ENCODE measurements at regions not wholly inside any gene's neighbourhood (a gene's known extent, or its start where the extent isn't known, plus 50 kb on each side); places are given as distances from the start of the nearest gene placed in this dataset.

GRCh38 chr6:98579079-98579478, 255.3 kb upstream of the POU3F2 start:
- H3F3A ChIP-seq (ENCODE audit: low read depth): no peaks in the 10 kb centered on the region
- H2AFZ ChIP-seq (replicated peaks): no peak overlapping the region
- no peak overlapping the region for H3K27ac Mint-ChIP-seq
- no peaks in the 10 kb centered on the region for H3K9me3 Mint-ChIP-seq
- H3K4me3 ChIP-seq: no peak overlapping the region
- no peaks in the 10 kb centered on the region for H3K79me2 ChIP-seq (ENCODE audit: low read depth)
- no peak overlapping the region for H3K4me2 ChIP-seq
- H3K9me3 ChIP-seq (ENCODE audit: low read depth): no peaks in the 10 kb centered on the region
- H3K4me1 Mint-ChIP-seq: peaks cover 28% of the 10 kb centered on the region
- H4K20me1 ChIP-seq (ENCODE audit: low read depth): no peaks in the 10 kb centered on the region
- TF ChIP-seq, protein P1, sequence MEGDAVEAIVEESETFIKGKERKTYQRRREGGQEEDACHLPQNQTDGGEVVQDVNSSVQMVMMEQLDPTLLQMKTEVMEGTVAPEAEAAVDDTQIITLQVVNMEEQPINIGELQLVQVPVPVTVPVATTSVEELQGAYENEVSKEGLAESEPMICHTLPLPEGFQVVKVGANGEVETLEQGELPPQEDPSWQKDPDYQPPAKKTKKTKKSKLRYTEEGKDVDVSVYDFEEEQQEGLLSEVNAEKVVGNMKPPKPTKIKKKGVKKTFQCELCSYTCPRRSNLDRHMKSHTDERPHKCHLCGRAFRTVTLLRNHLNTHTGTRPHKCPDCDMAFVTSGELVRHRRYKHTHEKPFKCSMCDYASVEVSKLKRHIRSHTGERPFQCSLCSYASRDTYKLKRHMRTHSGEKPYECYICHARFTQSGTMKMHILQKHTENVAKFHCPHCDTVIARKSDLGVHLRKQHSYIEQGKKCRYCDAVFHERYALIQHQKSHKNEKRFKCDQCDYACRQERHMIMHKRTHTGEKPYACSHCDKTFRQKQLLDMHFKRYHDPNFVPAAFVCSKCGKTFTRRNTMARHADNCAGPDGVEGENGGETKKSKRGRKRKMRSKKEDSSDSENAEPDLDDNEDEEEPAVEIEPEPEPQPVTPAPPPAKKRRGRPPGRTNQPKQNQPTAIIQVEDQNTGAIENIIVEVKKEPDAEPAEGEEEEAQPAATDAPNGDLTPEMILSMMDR (IDR thresholded peaks at IDR 0.05): no peak
- TF ChIP-seq EZH2phosphoT487 (IDR thresholded peaks at IDR 0.05) (no peak), EZH2 (IDR thresholded peaks at IDR 0.05) (no peak)
- no peaks in the 10 kb centered on the region for H3K27me3 ChIP-seq
- H3K36me3 Mint-ChIP-seq: no peaks in the 10 kb centered on the region
- no peak for DNase-seq (ENCODE audit: low spot score)
- H3K9ac ChIP-seq: no peak overlapping the region
- peaks cover 2% of the 10 kb centered on the region for H3K27me3 Mint-ChIP-seq (ENCODE audit: insufficient read depth, low read depth)
- no peaks in the 10 kb centered on the region for H3K36me3 ChIP-seq
- peaks cover 12% of the 10 kb centered on the region for H3K4me1 ChIP-seq
- H3K4me3 Mint-ChIP-seq: no peak overlapping the region
- no peak overlapping the region for H3K27ac ChIP-seq

GRCh38 chr6:98579941-98580340, 254.4 kb upstream of the POU3F2 start:
- no peak overlapping the region for H3K27ac Mint-ChIP-seq

DNA sequence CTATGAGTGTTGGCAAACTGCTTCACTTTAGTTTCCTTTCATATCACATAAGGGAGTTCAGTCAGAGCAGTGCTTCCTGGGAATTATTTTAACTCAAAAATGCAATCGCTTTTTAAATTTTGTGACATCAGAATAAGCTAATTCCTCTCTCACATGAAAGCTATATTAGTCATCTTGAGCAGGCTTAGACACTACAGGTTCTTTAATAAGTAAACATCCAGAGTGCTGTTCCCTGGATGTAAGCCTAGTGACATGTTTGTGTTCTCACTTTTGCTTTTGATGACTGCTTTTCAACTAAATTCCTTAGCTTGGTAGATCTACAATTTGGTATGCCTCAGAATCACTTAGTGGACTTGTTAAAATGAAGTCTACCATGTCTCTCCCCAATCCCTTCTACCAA, 252.7 kb upstream of the POU3F2 start:
- H3K9ac ChIP-seq: no peak overlapping the region
- Mint-ChIP-seq H3K4me3 (no peak overlapping the region), H3K27ac (no peak overlapping the region), H3K4me1 (peaks cover 14% of the 10 kb centered on the region), H3K27me3 (ENCODE audit: insufficient read depth, low read depth) (peaks cover 2% of the 10 kb centered on the region), H3K9me3 (no peaks in the 10 kb centered on the region), H3K36me3 (no peaks in the 10 kb centered on the region)
- H3K9me3 ChIP-seq (ENCODE audit: low read depth): no peaks in the 10 kb centered on the region
- no peak overlapping the region for H3K4me3 ChIP-seq
- H3K36me3 ChIP-seq: no peaks in the 10 kb centered on the region
- no peak for DNase-seq (ENCODE audit: low spot score)
- no peak overlapping the region for H3K4me2 ChIP-seq
- H3F3A ChIP-seq (ENCODE audit: low read depth): no peaks in the 10 kb centered on the region
- H3K27ac ChIP-seq: no peak overlapping the region
- no peaks in the 10 kb centered on the region for H3K79me2 ChIP-seq (ENCODE audit: low read depth)
- H3K27me3 ChIP-seq: no peaks in the 10 kb centered on the region
- no peaks in the 10 kb centered on the region for H4K20me1 ChIP-seq (ENCODE audit: low read depth)
- H3K4me1 ChIP-seq: peaks cover 12% of the 10 kb centered on the region
- TF ChIP-seq EZH2phosphoT487 (IDR thresholded peaks at IDR 0.05) (no peak), EZH2 (IDR thresholded peaks at IDR 0.05) (no peak)
- TF ChIP-seq, protein P1 (IDR thresholded peaks at IDR 0.05): no peak
- no peak overlapping the region for H2AFZ ChIP-seq (replicated peaks)

More at GRCh38 chr6:98579941-98580340, 254.4 kb upstream of the POU3F2 start:
- Histone ChIP-seq H3K9ac (no peak overlapping the region), H3K4me2 (no peak overlapping the region), H3K27ac (no peak overlapping the region), H3F3A (ENCODE audit: low read depth) (no peaks in the 10 kb centered on the region), H2AFZ (replicated peaks) (no peak overlapping the region), H4K20me1 (ENCODE audit: low read depth) (no peaks in the 10 kb centered on the region), H3K4me3 (no peak overlapping the region), H3K4me1 (peaks cover 12% of the 10 kb centered on the region), H3K27me3 (no peaks in the 10 kb centered on the region), H3K36me3 (no peaks in the 10 kb centered on the region), H3K9me3 (ENCODE audit: low read depth) (no peaks in the 10 kb centered on the region), H3K79me2 (ENCODE audit: low read depth) (no peaks in the 10 kb centered on the region)
- H3K4me3 Mint-ChIP-seq: no peak overlapping the region
- H3K36me3 Mint-ChIP-seq: no peaks in the 10 kb centered on the region
- peaks cover 2% of the 10 kb centered on the region for H3K27me3 Mint-ChIP-seq (ENCODE audit: insufficient read depth, low read depth)
- TF ChIP-seq EZH2 (IDR thresholded peaks at IDR 0.05) (no peak), EZH2phosphoT487 (IDR thresholded peaks at IDR 0.05) (no peak)
- TF ChIP-seq, protein P1 (IDR thresholded peaks at IDR 0.05): no peak
- H3K4me1 Mint-ChIP-seq: peaks cover 20% of the 10 kb centered on the region
- no peak for DNase-seq (ENCODE audit: low spot score)
- H3K9me3 Mint-ChIP-seq: no peaks in the 10 kb centered on the region

All from neural progenitor cell (in vitro differentiated cells).